GM18907 (cell line): ENCODE measurements at regions not wholly inside any gene's neighbourhood (a gene's known extent, or its start where the extent isn't known, plus 50 kb on each side); places are given as distances from the start of the nearest gene placed in this dataset.

Source experiments
- ATAC-seq: cut with Tn5 transposase; IDR thresholded peaks from one replicate; pipeline ENCODE4 v1.9.1; 2021; ENCODE audit warnings: mild to moderate bottlenecking, moderate library complexity; ENCODE audit not compliant: unreplicated experiment

GRCh38 chr3:66740260-66740659 lies 239.4 kb upstream of the LRIG1 start:
- ATAC-seq, result no peak

- no peak for ATAC-seq
Measured at GRCh38 chr3:66744521-66744920, 243.7 kb upstream of the LRIG1 start.

GRCh38 chr3:66744986-66745385 lies 244.2 kb upstream of the LRIG1 start:
- no peak for ATAC-seq

- ATAC-seq, result no peak
Measured at GRCh38 chr3:66747261-66747660, 246.4 kb upstream of the LRIG1 start.

GRCh38 chr3:66747696-66748095 lies 246.9 kb upstream of the LRIG1 start:
- no peak for ATAC-seq

GRCh38 chr3:66748175-66748876 lies 247.5 kb upstream of the LRIG1 start:
- no peak for ATAC-seq

- ATAC-seq, result no peak
Measured at GRCh38 chr3:66751842-66752241, 246.3 kb upstream of the KBTBD8 start.

GRCh38 chr3:66753670-66754069 lies 244.4 kb upstream of the KBTBD8 start:
- no peak for ATAC-seq

GRCh38 chr3:66754613-66755012 lies 243.5 kb upstream of the KBTBD8 start:
- ATAC-seq, result no peak

- no peak for ATAC-seq
Measured at GRCh38 chr3:66755924-66756323, 242.2 kb upstream of the KBTBD8 start.

GRCh38 chr3:66756468-66757036 lies 241.6 kb upstream of the KBTBD8 start:
- ATAC-seq, result no peak

GRCh38 chr3:66761093-66761780 lies 236.9 kb upstream of the KBTBD8 start:
- ATAC-seq, result no peak

- no peak for ATAC-seq
Measured at GRCh38 chr3:66762916-66763693, 235.0 kb upstream of the KBTBD8 start.

- no peak for ATAC-seq
Measured at GRCh38 chr3:66778107-66778506, 220.0 kb upstream of the KBTBD8 start.

GRCh38 chr3:66778777-66779176 lies 219.3 kb upstream of the KBTBD8 start:
- no peak for ATAC-seq

- ATAC-seq, result no peak
Measured at GRCh38 chr3:66785191-66785909, 212.8 kb upstream of the KBTBD8 start.

- no peak for ATAC-seq
Measured at GRCh38 chr3:66789580-66790237, 208.4 kb upstream of the KBTBD8 start.

- no peak for ATAC-seq
Measured at GRCh38 chr3:66792086-66792485, 206.0 kb upstream of the KBTBD8 start.

GRCh38 chr3:66795365-66795764 lies 202.7 kb upstream of the KBTBD8 start:
- ATAC-seq, result no peak

GRCh38 chr3:66796343-66796742 lies 201.8 kb upstream of the KBTBD8 start:
- ATAC-seq, result no peak
